ENCODE measurements at regions not wholly inside any gene's neighbourhood (a gene's known extent, or its start where the extent isn't known, plus 50 kb on each side); places are given as distances from the start of the nearest gene placed in this dataset.
"Not testable (repeated sequence)": the region's sequence is repeated elsewhere in the genome, so short reads cannot be mapped to it uniquely, and the experiment has no call there.

DNA sequence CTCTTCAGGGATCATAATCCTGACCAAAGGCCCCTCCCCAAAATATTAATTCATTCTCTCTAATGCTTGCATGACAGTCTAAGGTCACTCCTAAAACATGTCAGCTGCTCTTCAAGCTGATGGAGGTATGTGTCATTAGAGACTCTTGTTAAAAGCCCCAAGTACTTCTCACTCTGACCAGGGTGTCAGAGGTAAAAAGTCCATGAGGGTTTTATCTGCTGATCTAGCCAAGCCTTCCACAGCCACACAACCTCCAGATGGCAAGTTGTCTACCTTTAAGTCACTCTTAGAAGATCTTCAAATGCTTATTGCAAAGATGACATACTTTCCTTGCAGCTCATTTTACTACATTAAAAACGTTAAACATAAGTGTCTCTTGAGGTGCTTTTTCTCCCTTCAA is 83.6 kb upstream of the ETAA1 start:
- peak in 1 of 2 experiments; percentile 4 for DNase-seq

DNA sequence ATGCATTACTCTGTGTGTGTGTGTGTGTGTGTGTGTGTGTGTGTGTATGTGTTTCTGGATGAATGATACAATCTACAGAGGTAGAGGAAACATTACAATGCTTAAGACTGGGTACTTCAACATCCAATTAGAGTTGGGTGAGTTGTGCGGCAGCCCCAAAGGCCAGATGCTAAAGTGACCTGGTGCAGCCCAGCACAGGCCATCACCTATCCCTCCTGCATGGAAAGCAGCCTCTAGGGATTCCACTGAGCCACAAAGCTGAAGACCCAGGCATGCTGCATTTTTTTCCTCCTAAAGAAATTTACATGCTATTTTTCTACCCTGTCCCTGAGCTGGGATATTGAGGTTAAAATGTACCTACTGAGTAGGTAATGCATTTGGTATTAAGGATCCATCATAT is 79.1 kb upstream of the ETAA1 start:
- DNase-seq: no peak

DNA sequence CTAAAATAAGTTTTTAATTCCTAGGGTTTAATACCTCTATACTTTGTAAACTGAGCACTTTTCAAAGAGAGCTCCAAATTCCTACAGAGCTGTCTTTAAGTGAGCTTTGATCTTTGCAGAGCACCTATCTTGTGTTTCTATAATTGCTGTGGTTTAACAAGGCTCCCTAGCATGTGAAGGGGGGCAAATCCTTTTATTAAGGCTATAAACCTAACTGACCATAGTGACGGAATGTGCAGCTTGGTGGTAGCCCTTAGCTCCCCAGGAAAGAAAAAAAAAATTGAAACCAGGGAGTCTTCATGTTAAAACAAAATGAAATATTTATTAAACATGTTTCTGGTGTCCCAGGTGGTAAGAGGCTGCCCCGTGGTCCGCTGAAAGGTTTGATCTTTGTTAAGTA is 78.6 kb upstream of the ETAA1 start:
- DNase-seq: peak in 1 of 2 experiments; percentile 63

DNA sequence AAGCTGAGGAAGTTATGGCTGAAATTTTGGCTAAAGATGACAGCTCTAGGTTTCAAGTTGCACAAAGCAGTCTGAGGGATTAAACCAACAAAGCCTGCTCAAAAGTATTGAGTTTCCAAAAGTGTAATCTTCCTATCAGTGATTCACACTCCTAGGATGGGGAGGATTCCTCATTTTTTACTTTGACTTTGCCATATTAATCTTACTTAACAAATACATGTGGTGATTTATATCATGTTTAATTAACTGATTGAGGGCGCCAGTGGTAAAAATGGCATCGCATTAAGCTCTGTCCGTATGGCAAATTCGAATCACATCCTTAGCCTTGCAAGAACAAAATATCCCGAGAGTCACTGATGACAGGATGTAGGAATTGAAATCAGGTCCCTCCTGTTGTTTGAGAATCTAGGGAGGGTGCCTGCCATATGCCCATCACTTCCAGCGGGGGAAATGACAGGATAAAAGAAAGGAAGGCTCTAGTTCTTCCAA is 78.1 kb upstream of the ETAA1 start:
- DNase-seq: peak; percentile 57 to 94

DNA sequence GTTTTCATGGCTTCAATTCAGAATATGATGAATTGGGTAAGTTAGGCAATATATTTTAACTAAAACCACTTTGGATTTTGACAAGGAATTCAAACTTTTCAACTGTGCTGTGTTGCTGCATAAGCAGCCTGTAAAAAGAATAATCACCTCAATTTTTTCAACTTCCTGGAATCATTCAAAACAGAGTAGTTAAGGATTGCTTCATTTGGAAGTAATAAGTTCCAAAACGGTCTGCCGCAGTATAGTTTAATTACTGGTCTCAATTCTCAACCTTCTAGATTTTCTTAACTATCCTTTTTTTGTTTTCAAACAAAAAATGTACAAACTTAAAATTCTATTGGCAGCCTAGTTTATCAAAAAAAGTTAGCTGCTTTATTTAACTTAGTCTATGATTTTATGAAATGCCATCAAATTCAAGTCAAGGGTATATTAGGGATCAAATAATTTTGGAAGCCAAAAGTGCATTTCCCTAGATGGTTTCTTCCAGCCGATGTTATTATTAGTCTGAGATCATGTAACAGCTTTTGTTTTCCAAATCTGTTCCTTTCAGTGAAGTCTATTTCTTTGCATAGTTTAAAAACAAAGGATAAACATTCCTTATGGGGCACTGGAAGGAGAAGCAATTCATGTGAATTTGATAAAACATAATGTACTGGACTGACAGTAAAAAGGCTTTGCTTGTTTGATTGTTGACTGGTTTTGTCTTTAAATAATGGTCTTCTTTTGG is 76.1 kb upstream of the ETAA1 start:
- DNase-seq: no peak

DNA sequence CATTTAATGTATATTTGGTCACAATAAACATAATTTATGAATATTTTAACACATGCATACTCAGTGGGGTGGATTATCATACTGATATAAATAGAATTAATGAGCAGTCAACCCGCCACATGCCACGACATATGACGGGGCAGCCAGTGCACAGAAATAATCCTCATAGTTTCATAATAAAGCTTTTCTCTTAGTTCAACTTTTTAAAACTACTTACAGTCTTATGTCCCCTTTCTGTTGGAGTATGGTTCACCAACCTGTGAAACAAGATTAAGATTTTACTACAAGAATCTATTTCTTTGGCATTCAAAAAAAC is 75.6 kb upstream of the ETAA1 start:
- peak in 1 of 2 experiments; percentile 27 for DNase-seq

DNA sequence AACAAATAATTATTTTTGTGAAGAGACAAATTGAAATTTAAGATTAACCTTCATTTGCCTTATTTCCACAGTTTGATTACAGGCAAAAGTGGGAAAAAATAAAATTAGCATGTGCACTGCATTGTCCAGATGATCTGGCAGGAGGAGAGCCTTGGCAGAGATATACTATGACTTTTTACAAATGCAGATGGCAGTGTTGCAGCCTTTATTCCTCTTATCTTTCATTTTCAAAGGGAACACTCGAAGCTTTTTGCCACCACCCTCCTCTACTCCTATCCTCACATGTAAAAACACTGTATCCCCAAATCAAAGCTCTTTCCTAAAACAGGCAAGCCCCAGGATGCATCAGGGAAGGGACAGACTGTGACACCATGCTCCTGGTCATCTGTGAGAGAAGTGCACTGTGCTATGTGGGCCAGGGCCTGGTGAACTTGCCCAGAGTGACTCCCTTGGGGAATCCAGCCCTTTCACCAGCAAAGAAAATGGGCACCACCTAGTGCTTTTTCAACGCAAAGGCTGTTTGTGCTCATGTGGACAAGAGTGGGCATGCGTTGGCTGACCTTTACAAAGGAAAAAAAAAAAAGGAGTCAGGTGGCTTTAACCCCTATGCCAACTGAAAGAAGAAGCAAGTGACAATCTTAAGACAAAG is 74.7 kb upstream of the ETAA1 start:
- DNase-seq: peak; percentile 58 to 73

DNA sequence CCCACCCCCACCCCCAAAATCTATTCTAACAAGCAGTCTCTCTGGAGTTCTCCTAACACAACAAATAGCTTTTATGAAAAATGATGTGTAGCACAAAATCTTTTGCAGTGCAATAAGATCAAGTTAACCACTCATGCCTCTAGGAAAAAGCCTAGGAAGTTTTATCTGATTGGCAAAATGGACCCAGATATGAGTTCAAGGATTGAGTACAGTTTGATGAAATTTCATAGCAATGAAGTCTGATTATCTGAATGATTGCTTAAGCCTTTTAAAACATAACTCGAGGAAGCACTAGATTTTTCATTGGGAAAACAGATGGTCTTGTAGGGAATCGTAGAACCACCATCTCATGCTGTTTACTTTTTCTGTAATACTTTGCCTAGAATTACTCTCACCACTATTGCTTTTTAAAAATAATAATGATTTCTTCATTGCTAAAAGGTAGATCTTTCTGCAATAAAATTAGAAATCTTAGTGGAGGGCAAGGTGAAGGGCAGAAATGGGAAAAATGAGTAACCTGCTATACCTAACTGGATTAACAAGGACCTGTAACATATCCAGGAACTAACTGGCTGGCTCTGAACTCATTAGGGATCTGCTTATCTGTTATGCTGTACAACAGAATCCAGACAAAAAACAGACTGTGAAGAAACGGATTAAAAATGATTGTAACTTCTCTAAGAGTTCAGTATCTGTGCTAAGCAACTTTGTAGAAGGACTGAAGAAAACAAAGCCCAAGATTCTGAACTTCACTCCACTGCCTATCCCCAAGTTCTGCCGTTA is 73.7 kb upstream of the ETAA1 start:
- DNase-seq: peak in 1 of 2 experiments; percentile 21

DNA sequence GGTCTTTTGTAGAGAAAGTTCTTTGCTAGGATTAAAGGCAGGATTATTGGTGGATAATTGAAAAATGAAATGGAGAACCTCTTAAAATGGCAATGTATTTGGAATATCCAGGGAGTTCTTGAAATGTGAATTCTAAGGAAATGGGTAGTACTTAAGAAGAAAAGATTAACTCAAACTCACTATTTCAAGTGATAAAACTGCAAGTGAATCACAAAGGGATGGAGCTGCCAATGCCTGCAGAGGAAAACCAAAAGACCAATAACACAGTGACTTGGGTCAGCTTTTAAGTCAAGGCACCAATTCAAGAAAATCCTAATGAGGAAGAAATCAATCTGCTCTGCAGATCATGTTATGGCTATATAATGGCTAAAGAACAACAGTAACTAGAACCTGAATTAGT is 67.6 kb upstream of the ETAA1 start:
- DNase-seq: no peak

DNA sequence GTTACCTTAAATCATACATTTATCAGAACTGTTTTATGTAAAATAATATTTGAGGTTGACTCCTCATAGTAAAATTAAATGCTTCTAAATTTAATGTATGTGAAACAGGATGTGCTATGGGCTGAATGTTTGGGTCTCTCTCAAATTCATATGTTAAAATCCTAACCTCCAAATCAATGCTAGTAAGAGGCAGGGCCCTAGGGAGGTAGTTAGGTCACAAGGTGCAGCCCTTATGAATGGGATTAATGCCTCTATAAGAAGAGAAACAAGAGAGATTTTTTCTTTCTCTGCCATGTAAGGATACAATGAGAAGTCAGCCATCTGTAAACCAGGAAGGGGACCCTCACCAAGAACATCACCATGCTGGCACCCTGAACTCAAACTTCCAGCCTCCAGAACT is 67.2 kb upstream of the ETAA1 start:
- no peak for DNase-seq

DNA sequence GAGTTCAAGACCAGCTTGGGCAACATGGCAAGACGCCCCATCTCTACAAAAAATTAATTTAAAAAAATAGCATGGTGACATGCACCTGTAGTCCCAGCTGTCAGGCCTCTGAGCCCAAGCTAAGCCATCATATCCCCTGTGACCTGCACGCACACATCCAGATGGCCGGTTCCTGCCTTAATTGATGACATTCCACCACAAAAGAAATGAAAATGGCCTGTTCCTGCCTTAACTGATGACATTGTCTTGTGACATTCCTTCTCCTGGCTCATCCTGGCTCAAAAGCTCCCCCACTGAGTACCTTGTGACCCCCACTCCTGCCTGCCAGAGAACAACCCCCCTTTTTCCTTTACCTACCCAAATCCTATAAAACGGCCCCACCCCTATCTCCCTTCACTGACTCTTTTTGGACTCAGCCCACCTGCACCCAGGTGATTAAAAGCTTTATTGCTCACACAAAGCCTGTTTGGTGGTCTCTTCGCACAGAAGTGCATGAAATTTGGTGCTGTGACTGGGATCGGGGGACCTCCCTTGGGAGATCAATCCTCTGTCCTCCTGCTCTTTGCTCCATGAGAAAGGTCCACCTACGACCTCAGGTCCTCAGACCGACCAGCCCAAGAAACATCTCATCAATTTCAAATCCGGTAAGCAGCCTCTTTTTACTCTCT is 65.6 kb upstream of the ETAA1 start:
- DNase-seq: not testable (repeated sequence)

DNA sequence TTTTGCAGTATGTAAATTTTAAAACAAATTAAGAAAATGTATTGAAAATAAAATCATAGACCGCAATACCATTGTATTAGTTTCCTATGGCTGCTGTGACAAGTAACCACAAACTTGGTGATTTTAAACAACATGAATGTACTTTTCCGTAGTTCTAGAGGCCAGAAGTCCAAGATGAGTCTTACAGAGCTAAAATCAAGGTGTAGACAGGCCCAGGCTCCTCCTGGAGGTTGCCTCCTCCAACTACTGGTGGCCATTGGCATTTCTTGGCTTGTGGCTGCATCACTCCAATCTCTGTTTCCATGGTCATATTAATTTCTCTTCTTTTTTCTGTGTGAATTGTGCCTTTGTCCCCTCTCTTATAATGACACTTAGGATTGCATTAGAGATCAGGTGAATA is 59.2 kb upstream of the ETAA1 start:
- no peak for DNase-seq

DNA sequence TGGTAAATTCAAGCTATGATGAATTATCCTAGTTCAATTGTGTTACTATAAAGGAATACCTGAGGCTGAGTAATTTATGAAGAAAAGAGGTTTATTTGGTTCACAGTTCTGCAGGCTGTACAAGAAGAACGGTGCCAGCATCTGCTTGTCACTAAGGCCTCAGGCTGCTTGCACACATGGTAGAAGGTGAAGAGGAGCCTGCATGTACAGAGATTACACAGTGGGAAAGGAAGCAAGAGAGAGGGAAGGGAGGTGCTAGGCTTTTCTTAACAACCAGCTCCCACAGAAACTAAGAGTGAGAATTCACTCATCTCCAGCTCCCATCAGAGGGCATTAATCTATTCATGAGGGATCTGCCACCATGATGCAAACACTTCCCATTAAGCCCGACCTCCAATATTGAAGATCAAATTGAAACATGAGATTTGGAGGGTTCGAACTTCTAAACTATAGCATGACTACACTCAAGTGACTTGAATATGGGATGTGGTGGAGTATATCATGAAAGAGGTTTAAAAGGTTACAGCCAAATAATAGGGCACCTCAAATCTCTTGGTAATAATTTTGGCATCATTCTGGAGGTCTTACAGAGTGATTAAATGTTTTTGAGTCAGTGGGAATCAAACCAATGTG is 58.4 kb upstream of the ETAA1 start:
- no peak for DNase-seq

DNA sequence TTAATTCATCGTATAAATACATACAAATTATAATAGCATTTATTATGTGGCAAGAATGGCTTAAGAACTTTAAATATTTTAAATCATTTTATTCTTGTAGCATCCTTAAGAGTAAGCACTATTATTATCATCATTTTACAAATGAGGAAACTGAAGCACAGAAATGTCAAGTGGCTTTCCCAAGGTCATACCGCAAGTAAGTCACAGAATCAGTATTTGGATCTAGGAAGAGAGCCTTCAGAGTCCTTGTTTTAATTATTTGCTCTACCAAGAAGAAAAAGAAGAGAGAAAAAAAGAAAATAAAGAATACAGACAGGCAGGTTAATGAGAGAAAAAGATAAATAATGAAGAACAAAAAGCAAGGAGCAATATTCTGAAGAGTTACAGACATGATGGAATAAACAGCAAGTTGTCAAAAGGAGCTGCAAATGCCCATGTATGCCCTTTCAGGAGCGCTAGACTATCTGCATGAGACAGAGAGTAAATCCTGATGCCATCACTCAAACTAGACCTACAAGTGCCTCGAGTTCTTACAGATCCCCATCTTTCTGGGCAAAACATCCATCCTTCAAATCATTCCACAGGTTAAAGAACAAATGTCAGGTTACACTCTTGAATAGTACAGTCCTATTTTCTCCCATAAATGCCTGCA is 57.8 kb upstream of the ETAA1 start:
- no peak for DNase-seq

DNA sequence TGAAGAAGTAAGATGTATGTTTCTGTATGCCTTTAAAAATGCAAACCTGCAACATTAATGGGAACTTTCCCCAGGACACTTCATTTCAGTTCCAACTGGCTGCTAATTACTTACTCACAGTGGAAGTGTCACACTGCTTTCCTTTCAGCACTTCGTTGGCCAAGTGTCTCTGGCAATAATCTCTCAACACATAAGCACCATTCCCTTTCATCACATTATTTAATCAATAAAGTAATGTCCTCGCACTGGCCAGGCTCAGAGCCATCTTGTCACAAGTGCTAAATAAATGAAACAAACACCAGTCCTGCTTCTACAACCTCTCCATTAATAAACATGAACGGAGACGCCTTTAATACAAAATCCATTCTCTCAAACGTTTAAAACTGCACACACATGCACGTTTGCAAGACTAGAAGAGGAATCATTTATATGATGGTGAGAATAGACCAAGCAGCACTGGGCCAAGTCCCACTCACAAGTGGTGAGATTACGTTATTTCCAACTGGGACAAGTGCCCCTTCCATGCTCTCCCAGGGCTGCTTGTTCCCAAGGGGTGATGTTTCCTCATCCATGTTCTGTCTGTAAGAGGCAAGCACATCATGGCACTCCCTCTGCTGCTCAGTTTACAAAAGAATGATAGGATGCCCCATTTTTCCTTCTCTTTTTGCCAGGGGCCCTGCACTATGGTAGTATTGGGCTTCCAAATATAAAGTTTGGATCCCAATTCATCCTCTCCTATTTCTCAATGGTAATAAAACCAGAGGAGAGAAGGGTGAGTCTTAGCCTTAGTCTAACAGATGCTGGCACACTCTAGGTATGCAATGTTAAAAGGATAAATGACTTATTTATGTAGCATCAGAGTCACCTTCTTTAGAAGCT is 56.8 kb upstream of the ETAA1 start:
- DNase-seq: no peak

DNA sequence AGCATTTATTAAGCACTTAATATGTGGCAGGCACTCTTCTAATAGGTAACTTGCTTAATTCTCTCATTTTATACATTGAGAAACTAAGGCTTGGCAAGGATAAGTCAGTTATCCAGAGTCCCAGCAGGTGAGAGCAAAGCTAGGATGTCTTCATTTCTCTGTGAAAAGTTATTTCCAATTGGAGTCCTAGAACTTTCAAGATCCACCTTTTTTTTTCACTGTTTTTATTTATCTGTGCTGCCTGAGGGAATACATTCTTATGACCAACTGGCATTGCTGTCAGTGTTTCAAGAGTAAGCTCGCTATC is 56.2 kb upstream of the ETAA1 start:
- DNase-seq: no peak

DNA sequence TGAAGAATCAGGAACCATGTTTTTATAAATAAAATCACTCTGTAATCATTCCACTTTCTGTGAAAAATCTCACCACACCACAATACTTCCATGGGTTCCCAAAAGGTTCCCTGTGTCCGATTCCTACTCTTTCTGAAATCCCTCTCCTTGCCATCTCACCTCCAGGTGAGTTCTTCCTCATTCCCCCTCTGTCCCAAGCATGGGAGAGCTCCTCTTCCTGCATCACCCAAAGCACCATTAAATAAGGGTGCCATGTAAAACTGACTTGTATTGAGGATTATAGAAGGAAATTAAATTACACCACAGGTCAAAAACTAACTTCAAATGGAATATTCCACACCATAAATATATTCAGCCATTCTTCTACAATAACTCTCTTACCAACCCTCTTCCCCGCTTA is 55.8 kb upstream of the ETAA1 start:
- no peak for DNase-seq

DNA sequence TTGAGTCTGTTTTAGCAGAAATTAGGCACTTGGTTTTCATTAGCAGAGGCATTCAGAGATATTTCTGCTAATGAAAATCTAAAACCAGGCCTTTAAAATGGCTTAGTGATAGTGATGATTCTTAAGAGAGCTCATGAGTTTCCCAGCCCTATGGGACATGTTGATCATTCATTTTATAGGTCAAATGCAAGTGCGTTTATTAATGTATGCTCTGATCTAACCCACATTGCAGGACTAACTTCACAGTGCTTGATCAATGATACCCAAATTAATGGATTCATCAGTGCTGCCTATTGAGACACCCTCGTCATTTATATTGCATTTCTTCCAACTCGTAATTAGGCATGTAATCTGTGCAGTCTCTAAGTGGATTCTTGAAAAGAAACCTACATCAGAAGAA is 54.7 kb upstream of the ETAA1 start:
- no peak for DNase-seq

DNA sequence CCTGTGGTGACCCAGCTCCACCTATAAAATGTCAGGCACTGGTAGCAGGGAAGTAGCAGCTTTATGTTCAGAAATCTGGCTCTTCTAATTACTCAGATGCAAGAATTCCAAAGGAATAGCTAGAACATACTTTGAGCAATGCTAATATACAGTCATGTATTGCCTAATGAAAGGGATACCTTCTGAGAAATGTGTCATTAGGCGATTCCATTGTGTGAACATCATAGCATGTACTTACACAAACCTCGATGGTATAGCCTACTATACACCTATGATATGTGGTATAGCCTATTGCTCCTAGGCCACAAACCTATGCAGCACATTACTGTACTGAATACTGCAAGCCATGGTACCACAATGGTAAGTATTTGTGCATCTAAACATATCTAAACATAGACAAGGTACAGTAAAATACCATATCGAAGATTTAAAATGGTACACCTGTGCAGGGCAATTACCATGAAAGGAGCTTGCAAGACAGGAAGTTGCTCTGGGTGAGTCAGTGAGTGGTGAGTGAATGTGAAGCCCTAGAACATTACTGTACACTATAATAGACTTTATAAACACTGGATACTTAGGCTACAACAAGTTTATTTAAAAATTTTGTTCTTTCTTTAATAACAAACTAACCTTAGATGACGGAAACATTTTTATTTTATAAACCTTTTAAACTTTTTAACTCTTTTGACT is 50.3 kb upstream of the ETAA1 start:
- no peak for DNase-seq
